ENCODE measurements at regions not wholly inside any gene's neighbourhood (a gene's known extent, or its start where the extent isn't known, plus 50 kb on each side); places are given as distances from the start of the nearest gene placed in this dataset.

- ATAC-seq = no peak
- TF ChIP-seq ZNF8 (CRISPR knock-in tag; IDR thresholded peaks at IDR 0.05) (no peak), OSR1 (CRISPR knock-in tag; IDR thresholded peaks at IDR 0.05) (no peak), CSRNP3 (CRISPR knock-in tag; IDR thresholded peaks at IDR 0.05) (no peak), ZC3H10 (CRISPR knock-in tag; IDR thresholded peaks at IDR 0.05) (no peak)
- TF ChIP-seq, protein P1, sequence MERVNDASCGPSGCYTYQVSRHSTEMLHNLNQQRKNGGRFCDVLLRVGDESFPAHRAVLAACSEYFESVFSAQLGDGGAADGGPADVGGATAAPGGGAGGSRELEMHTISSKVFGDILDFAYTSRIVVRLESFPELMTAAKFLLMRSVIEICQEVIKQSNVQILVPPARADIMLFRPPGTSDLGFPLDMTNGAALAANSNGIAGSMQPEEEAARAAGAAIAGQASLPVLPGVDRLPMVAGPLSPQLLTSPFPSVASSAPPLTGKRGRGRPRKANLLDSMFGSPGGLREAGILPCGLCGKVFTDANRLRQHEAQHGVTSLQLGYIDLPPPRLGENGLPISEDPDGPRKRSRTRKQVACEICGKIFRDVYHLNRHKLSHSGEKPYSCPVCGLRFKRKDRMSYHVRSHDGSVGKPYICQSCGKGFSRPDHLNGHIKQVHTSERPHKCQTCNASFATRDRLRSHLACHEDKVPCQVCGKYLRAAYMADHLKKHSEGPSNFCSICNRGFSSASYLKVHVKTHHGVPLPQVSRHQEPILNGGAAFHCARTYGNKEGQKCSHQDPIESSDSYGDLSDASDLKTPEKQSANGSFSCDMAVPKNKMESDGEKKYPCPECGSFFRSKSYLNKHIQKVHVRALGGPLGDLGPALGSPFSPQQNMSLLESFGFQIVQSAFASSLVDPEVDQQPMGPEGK (CRISPR knock-in tag; IDR thresholded peaks at IDR 0.05; ENCODE audit: borderline replicate concordance) = no peak
These were observed 192.1 kb downstream of the GATA3 start for GRCh38 chr10:8246548-8246947.

DNA sequence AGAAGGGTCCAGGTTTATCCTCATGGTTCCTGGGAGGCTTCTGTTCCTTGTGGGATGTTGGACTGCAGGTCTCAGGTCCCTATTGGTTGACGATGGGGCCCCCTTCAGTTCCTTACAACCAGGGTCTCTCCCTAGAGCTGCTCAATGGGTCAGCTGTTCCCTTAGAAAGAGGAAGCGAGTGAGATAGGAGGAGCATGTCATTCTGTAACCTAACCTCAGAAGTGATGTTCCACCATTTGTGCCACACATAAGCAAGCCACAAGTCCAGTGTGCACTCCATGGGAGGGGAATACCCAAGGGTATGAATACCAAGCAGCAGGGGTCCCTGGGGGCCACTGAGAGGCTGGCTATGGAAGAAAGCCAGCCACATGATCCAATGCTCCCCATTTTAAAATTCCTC, 192.7 kb downstream of the GATA3 start:
- no peak for TF ChIP-seq ZC3H10 (CRISPR knock-in tag; IDR thresholded peaks at IDR 0.05)
- no peak for TF ChIP-seq ESRRG (CRISPR knock-in tag; IDR thresholded peaks at IDR 0.05)
- no peak for TF ChIP-seq ZNF70 (CRISPR knock-in tag; IDR thresholded peaks at IDR 0.05)
- TF ChIP-seq RARB (CRISPR knock-in tag; IDR thresholded peaks at IDR 0.05) = no peak
- TF ChIP-seq CSDC2 (CRISPR knock-in tag; IDR thresholded peaks at IDR 0.05) = no peak
- no peak for TF ChIP-seq SNAI2 (CRISPR knock-in tag; IDR thresholded peaks at IDR 0.05)
- TF ChIP-seq BACH2 (CRISPR knock-in tag; IDR thresholded peaks at IDR 0.05; ENCODE audit: borderline replicate concordance) = no peak
- TF ChIP-seq CREB5 (CRISPR knock-in tag; IDR thresholded peaks at IDR 0.05; ENCODE audit: low read depth) = no peak
- TF ChIP-seq POU6F1 (CRISPR knock-in tag; IDR thresholded peaks at IDR 0.05; ENCODE audit: borderline replicate concordance, low read depth) = no peak
- no peak for TF ChIP-seq OSR1 (CRISPR knock-in tag; IDR thresholded peaks at IDR 0.05)
- no peak for TF ChIP-seq PPARA (CRISPR knock-in tag; IDR thresholded peaks at IDR 0.05; ENCODE audit: borderline replicate concordance)
- TF ChIP-seq, protein P1 (CRISPR knock-in tag; IDR thresholded peaks at IDR 0.05; ENCODE audit: borderline replicate concordance) = no peak
- no peak for TF ChIP-seq GLIS3 (CRISPR knock-in tag; IDR thresholded peaks at IDR 0.05)
- TF ChIP-seq ZFP3 (CRISPR knock-in tag; IDR thresholded peaks at IDR 0.05) = no peak
- no peak for TF ChIP-seq TOX (CRISPR knock-in tag; IDR thresholded peaks at IDR 0.05; ENCODE audit: borderline replicate concordance)
- no peak for TF ChIP-seq ZFP30 (CRISPR knock-in tag; IDR thresholded peaks at IDR 0.05)
- TF ChIP-seq TCF4 (CRISPR knock-in tag; IDR thresholded peaks at IDR 0.05; ENCODE audit: borderline replicate concordance) = no peak
- ATAC-seq = no peak

GRCh38 chr10:8248868-8249267, 194.4 kb downstream of the GATA3 start:
- no peak for ATAC-seq
- TF ChIP-seq PPARA (CRISPR knock-in tag; IDR thresholded peaks at IDR 0.05; ENCODE audit: borderline replicate concordance) = no peak
- TF ChIP-seq, protein P1 (CRISPR knock-in tag; IDR thresholded peaks at IDR 0.05; ENCODE audit: borderline replicate concordance) = no peak
- no peak for TF ChIP-seq BACH2 (CRISPR knock-in tag; IDR thresholded peaks at IDR 0.05; ENCODE audit: borderline replicate concordance)
- TF ChIP-seq TSHZ2 (CRISPR knock-in tag; IDR thresholded peaks at IDR 0.05) = no peak
- no peak for TF ChIP-seq ARNTL (CRISPR knock-in tag; IDR thresholded peaks at IDR 0.05; ENCODE audit: borderline replicate concordance, low read depth)
- TF ChIP-seq CSDC2 (CRISPR knock-in tag; IDR thresholded peaks at IDR 0.05) = no peak
- no peak for TF ChIP-seq CSRNP3 (CRISPR knock-in tag; IDR thresholded peaks at IDR 0.05)
- TF ChIP-seq ZNF70 (CRISPR knock-in tag; IDR thresholded peaks at IDR 0.05) = no peak
- TF ChIP-seq ISL1 (CRISPR knock-in tag; IDR thresholded peaks at IDR 0.05) = no peak
